ENCODE measurements at regions not wholly inside any gene's neighbourhood (a gene's known extent, or its start where the extent isn't known, plus 50 kb on each side); places are given as distances from the start of the nearest gene placed in this dataset.

DNA sequence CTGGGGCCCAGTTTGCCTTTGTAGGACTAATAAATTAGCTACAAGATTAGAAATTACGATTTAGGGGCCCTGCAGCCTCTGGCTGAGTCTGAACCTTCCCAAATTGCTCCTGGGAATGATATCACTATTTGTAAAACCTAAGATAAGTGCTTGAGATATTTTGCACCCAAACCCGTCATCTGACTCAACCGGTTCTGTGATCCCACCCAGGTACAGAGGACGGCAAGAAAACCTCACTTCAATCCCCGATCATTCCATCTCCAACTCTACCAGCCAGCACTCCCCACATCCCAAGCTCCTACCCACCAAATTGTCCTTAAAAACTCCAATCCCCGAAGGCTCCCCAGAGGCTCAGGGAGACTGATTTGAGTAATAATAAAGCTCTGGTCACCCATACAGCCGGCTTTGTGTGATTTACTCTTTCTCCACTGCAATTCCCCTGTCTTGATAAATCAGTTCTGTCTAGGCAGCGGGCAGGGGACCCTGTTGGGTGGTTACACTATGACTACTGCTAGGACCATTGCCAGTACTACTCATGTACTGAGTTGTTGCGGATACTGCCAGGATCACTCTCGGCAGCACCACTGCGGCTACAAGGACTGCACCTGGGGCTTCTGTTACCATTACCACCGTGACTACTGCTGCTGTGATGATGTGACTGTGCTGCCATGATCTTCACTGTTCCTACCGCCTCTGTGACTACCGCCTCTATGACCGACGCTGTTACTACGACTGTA, 73.1 kb downstream of the IRF8 start:
- DNase-seq (no peak), ATAC-seq (no peak)
- CTCF ChIA-PET, result interaction anchor here (2.6 kb wide), 1 partner anchor 151 kb away, joined by 10 read pairs; no protein-coding TSS in a partner anchor
- H3K4me1 Mint-ChIP-seq, result peaks cover 7% of the 10 kb centered on the region
- H3K36me3 Mint-ChIP-seq, result peaks cover 2% of the 10 kb centered on the region
- H3K9me3 Mint-ChIP-seq (ENCODE audit: low read depth), result peaks cover 3% of the 10 kb centered on the region
- no peak overlapping the region for H3K27ac Mint-ChIP-seq
- H3K27me3 Mint-ChIP-seq, result peaks cover 36% of the 10 kb centered on the region
- no peak overlapping the region for H3K4me3 Mint-ChIP-seq

- CTCF ChIA-PET, result interaction anchor here (1.0 kb wide), 1 partner anchor 12 kb away, joined by 3 read pairs; no protein-coding TSS in a partner anchor
- no peak overlapping the region for H3K4me3 Mint-ChIP-seq
- peaks cover 3% of the 10 kb centered on the region for H3K9me3 Mint-ChIP-seq (ENCODE audit: low read depth)
- no peak for ATAC-seq
- DNase-seq, result no peak
- H3K4me1 Mint-ChIP-seq, result no peaks in the 10 kb centered on the region
- H3K27ac Mint-ChIP-seq, result no peak overlapping the region
- peaks cover 22% of the 10 kb centered on the region for H3K27me3 Mint-ChIP-seq
- H3K36me3 Mint-ChIP-seq, result peaks cover 2% of the 10 kb centered on the region
Observed at GRCh38 chr16:85974428-85975375, 75.7 kb downstream of the IRF8 start.

DNA sequence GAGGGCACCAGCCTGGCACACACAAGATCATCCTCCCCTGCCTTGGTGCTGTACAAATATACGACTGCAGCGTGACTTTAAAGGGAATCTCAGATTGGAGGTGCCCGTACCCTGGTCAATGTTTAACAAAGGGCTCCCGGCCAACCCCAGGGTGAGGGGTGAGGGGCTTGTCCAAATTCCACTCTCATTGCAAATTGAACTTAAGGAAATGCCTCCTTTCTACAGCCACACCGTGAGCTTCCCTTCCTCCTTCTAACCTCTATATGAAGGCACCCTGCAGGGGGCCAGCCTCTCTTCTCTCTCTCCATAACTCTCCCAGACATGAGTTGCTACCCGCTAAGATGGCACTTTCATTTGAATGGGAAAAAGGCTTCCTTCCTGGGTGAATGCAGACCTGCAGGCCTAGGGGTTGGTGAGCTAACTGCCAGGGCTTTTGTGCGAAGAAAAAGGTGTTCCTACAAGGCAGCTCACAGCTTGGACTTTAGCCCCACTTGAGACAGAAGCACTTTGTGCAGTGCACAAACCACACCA, 76.6 kb downstream of the IRF8 start:
- CTCF ChIA-PET, result interaction anchor here (1.1 to 1.6 kb wide), 2 partner anchors 154 to 156 kb away, joined by 3 to 5 read pairs; no protein-coding TSS in a partner anchor
- peaks cover 3% of the 10 kb centered on the region for H3K9me3 Mint-ChIP-seq (ENCODE audit: low read depth)
- no peaks in the 10 kb centered on the region for H3K4me1 Mint-ChIP-seq
- no peak for DNase-seq
- peaks cover 2% of the 10 kb centered on the region for H3K36me3 Mint-ChIP-seq
- H3K27me3 Mint-ChIP-seq, result peaks cover 16% of the 10 kb centered on the region
- no peak overlapping the region for H3K4me3 Mint-ChIP-seq
- no peak overlapping the region for H3K27ac Mint-ChIP-seq
- ATAC-seq, result no peak

GRCh38 chr16:85978291-85978775, 79.4 kb downstream of the IRF8 start:
- DNase-seq (no peak), ATAC-seq (no peak)
- CTCF ChIA-PET, result no interaction called here
- Mint-ChIP-seq H3K9me3 (ENCODE audit: low read depth) (peaks cover 3% of the 10 kb centered on the region), H3K4me1 (no peaks in the 10 kb centered on the region), H3K27ac (no peak overlapping the region), H3K4me3 (no peak overlapping the region), H3K36me3 (peaks cover 2% of the 10 kb centered on the region), H3K27me3 (peaks cover 14% of the 10 kb centered on the region)

GRCh38 chr16:85978976-85979375, 80.0 kb downstream of the IRF8 start:
- H3K27me3 Mint-ChIP-seq, result peaks cover 14% of the 10 kb centered on the region
- H3K9me3 Mint-ChIP-seq (ENCODE audit: low read depth), result peaks cover 2% of the 10 kb centered on the region
- CTCF ChIA-PET, result no interaction called here
- H3K4me1 Mint-ChIP-seq, result no peaks in the 10 kb centered on the region
- ATAC-seq, result no peak
- H3K4me3 Mint-ChIP-seq, result no peak overlapping the region
- H3K27ac Mint-ChIP-seq, result no peak overlapping the region
- no peak for DNase-seq
- peaks cover 1% of the 10 kb centered on the region for H3K36me3 Mint-ChIP-seq

GRCh38 chr16:85979605-85980004, 80.6 kb downstream of the IRF8 start:
- no peaks in the 10 kb centered on the region for H3K9me3 Mint-ChIP-seq (ENCODE audit: low read depth)
- no peaks in the 10 kb centered on the region for H3K36me3 Mint-ChIP-seq
- peaks cover 18% of the 10 kb centered on the region for H3K27me3 Mint-ChIP-seq
- no peak overlapping the region for H3K27ac Mint-ChIP-seq
- no peak overlapping the region for H3K4me3 Mint-ChIP-seq
- CTCF ChIA-PET, result interaction anchor here (2.2 kb wide), 1 partner anchor 158 kb away, joined by 10 read pairs; no protein-coding TSS in a partner anchor
- ATAC-seq (no peak), DNase-seq (no peak)
- no peaks in the 10 kb centered on the region for H3K4me1 Mint-ChIP-seq

DNA sequence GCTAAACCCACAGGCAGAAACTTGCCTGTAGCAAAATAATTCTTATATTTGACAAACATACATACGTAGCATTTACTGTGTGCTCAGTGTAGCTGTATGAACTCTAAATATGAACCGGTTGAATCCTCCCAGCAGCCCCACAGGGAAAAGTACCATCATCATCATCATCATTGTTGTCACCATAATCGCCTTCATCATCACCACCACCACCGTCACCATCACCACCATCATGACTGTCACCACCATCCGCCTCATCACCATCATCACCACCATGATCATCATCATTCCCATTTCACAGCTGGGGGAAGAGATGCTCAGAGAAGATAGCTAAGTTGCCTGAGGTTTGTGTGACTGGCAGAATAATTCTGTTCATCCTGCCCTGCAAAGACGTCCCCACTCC, 81.7 kb downstream of the IRF8 start:
- no peak overlapping the region for H3K27ac Mint-ChIP-seq
- DNase-seq, result no peak
- H3K4me3 Mint-ChIP-seq, result no peak overlapping the region
- CTCF ChIA-PET, result interaction anchor here (1.4 to 2.2 kb wide), 2 partner anchors 9 to 159 kb away, joined by 5 to 10 read pairs; no protein-coding TSS in a partner anchor
- H3K9me3 Mint-ChIP-seq (ENCODE audit: low read depth), result no peaks in the 10 kb centered on the region
- H3K4me1 Mint-ChIP-seq, result peaks cover 7% of the 10 kb centered on the region
- no peaks in the 10 kb centered on the region for H3K36me3 Mint-ChIP-seq
- H3K27me3 Mint-ChIP-seq, result peaks cover 23% of the 10 kb centered on the region
- ATAC-seq, result no peak

DNA sequence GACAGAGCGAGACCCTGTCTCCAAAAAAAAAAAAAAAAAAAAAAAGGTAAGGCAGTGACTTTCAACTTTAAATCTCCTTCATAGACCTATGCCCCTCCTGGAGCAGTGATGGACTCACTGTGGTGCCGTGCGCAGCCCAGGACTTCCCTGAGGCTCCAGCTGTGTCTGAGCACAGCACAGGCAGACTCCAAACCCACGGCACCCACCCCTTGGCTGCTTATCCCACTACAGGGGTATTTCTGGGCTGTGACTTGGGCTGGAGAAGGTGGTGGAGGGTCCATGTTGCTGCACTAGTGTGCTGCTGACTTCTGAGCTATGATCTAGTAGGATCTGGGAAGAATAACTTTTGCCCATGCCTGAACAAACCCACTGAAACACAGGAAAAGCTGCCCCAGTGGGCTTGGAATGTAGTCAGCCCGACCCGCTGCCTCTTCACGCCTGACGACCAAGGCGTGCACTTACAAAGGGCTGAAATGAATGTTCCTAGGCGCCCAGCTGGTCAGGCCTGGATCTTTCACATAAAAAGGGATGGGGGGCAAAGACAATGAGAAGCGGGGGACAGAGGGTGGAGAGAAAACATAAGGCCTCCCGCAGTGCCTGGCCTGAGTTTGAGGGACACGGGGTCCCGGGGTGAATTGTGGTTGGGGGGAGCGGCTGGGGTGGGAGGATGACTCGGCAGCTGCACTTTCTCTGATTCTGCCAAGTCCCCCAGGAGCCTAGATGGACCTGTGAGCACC, 83.0 kb downstream of the IRF8 start:
- Mint-ChIP-seq H3K27ac (no peak overlapping the region), H3K27me3 (peaks cover 18% of the 10 kb centered on the region), H3K4me1 (peaks cover 13% of the 10 kb centered on the region), H3K9me3 (ENCODE audit: low read depth) (no peaks in the 10 kb centered on the region), H3K36me3 (no peaks in the 10 kb centered on the region), H3K4me3 (no peak overlapping the region)
- DNase-seq (no peak), ATAC-seq (no peak)
- CTCF ChIA-PET, result interaction anchor here (0.6 to 3.7 kb wide), 5 partner anchors 9 to 230 kb away, joined by 3 to 23 read pairs (median 4); no protein-coding TSS in a partner anchor

DNA sequence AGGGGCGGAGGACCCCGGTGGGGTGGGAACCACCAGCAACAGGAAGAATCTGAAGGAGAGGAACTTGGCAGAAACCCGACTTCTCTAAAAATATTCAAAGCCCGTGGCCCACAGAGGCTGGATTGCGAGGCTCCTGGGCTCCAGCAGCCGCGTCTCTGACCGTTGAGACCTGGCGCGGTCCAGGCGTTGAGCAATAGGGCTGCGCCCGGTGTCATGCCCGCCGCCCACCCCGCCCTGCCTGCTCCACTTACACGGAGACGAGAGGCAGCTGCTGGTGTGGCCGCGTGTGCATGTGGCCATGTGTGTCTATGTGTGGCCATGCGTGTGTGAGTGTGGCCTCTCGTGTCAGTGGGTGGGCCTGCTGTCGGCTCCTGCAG, 83.6 kb downstream of the IRF8 start:
- CTCF ChIA-PET, result interaction anchor here (1.1 to 3.7 kb wide), 2 partner anchors 9 to 161 kb away, joined by 4 to 23 read pairs; no protein-coding TSS in a partner anchor
- H3K27me3 Mint-ChIP-seq, result peaks cover 17% of the 10 kb centered on the region
- no peak for ATAC-seq
- no peak for DNase-seq
- no peak overlapping the region for H3K4me3 Mint-ChIP-seq
- peaks cover 18% of the 10 kb centered on the region for H3K4me1 Mint-ChIP-seq
- no peak overlapping the region for H3K27ac Mint-ChIP-seq
- H3K9me3 Mint-ChIP-seq (ENCODE audit: low read depth), result no peaks in the 10 kb centered on the region
- H3K36me3 Mint-ChIP-seq, result no peaks in the 10 kb centered on the region

- CTCF ChIA-PET, result interaction anchor here (1.0 to 3.7 kb wide), 3 partner anchors 8 to 164 kb away, joined by 4 to 23 read pairs (median 4); no protein-coding TSS in a partner anchor
- Mint-ChIP-seq H3K9me3 (ENCODE audit: low read depth) (no peaks in the 10 kb centered on the region), H3K27me3 (peaks cover 13% of the 10 kb centered on the region), H3K27ac (no peak overlapping the region), H3K36me3 (no peaks in the 10 kb centered on the region), H3K4me1 (peaks cover 21% of the 10 kb centered on the region), H3K4me3 (no peak overlapping the region)
- DNase-seq (no peak), ATAC-seq (no peak)
Observed at GRCh38 chr16:85983064-85983463, 84.1 kb downstream of the IRF8 start.

DNA sequence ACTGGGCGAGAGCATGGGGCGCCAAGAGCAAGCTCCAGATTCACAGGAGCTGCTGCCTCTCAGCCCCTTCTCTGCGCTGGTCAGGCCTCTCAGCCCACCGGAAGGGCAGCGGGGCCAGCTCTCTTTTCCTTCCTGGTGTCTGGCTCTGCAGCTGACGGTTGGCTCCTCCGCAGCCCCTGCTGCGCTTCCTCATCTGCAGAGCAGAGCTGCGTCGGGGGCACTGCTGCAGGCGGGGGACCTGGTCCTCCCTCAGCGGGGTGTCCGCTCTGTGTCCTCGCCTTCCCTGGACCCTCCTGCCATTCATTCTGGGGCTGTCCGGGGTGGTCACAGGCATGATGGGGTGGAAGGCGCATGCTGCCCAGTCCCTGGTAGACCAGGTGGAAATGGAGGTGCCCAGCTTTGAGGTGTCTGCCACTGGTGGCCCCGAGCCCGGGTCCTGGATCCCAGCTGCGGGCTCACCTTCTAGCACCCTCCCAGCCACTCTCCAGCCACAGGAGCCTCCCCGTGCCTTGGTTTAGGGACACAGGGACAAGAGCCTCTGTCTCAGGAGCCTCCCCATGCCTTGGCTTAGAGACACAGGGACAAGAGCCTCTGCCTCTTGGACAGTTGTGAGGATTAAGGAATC, 84.8 kb downstream of the IRF8 start:
- Mint-ChIP-seq H3K27ac (no peak overlapping the region), H3K36me3 (no peaks in the 10 kb centered on the region), H3K9me3 (ENCODE audit: low read depth) (no peaks in the 10 kb centered on the region), H3K27me3 (peaks cover 10% of the 10 kb centered on the region), H3K4me1 (peaks cover 28% of the 10 kb centered on the region), H3K4me3 (no peak overlapping the region)
- ATAC-seq, result no peak
- CTCF ChIA-PET, result interaction anchor here (1.0 to 3.7 kb wide), 2 partner anchors 162 to 164 kb away, joined by 4 to 23 read pairs; no protein-coding TSS in a partner anchor
- no peak for DNase-seq

DNA sequence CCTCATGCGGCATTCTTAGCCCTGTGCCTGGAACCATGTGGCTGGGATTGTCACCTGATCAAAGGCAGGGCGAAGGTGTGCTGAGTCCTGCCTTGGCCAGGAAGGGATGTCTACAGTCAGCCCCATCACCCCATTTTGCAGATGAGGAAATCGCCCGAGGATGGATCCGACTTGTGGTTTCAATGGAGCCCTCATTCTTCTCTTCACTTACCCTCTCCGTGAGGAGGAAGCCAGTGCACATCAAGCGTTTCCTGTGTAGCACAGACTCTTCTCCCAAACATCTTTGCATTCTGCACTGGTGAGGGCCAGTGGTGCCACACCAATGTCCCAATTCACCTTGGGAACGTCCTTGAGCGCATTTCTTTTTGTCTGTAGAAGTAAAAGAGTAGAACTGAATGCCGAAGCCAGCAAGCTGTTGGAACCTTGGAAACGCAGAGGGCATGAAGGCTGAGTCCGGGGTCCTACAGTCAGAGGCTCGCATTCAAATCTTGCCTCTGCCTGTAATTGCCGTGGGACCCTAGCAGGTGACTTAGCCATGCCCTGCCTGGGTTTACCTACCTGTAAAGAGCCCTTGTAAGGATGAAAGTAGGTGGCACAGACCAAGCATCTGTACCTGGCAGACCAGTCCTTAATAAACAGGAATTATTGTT, 85.4 kb downstream of the IRF8 start:
- H3K27ac Mint-ChIP-seq, result no peak overlapping the region
- H3K4me1 Mint-ChIP-seq, result peaks cover 34% of the 10 kb centered on the region
- no peak overlapping the region for H3K4me3 Mint-ChIP-seq
- H3K36me3 Mint-ChIP-seq, result no peaks in the 10 kb centered on the region
- CTCF ChIA-PET, result interaction anchor here (3.7 kb wide), 1 partner anchor 163 kb away, joined by 23 read pairs; no protein-coding TSS in a partner anchor
- DNase-seq (no peak), ATAC-seq (no peak)
- H3K27me3 Mint-ChIP-seq, result peaks cover 14% of the 10 kb centered on the region
- H3K9me3 Mint-ChIP-seq (ENCODE audit: low read depth), result no peaks in the 10 kb centered on the region

Measured in activated CD8-positive, alpha-beta memory T cell treated with anti-CD3 and anti-CD28 coated beads, Interleukin-2, amount 10 ng/mL, durations not matched to agents 7 days and 5 days (primary cell).